ENCODE measurements at regions not wholly inside any gene's neighbourhood (a gene's known extent, or its start where the extent isn't known, plus 50 kb on each side); places are given as distances from the start of the nearest gene placed in this dataset.

DNA sequence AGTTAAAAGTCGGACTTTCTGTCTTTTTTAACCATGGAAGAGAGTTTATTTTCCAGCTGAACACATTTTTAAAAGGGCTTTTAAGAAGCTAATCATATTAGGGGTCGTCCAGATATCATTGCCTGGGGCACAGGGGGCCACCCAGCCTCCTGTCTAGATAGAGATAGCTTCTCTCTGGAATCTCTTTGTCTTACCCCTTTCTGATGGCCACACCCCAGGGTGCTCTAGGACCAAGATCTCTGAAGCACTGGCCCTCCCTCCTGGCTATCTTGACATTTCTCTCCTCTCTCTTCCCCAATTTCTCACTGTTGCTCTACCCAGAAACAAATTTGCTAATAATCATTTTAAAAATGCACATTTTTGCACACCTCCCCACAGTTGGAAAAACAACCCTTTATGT is 204.4 kb downstream of the NXNL2 start:
- Histone ChIP-seq H3K36me3 (ENCODE audit: control insufficient read depth in 2 of 2, extremely low read depth in 1 of 2, insufficient read depth in 1 of 2, low read length in 1 of 2) (no peaks in the 10 kb centered on the region), H3K27ac (ENCODE audit: low read length) (no peak overlapping the region), H3K9me3 (no peaks in the 10 kb centered on the region), H3K27me3 (replicated peaks in 1 of 2; ENCODE audit: control insufficient read depth in 2 of 2, extremely low read depth in 1 of 2, insufficient read depth in 2 of 2, low read length in 1 of 2) (peaks cover 0 to 20% of the 10 kb centered on the region in 2 experiments), H3K4me1 (ENCODE audit: control insufficient read depth in 1 of 2, extremely low read depth in 1 of 2, insufficient read depth in 2 of 2, low read length in 2 of 2) (no peaks in the 10 kb centered on the region), H3K4me3 (ENCODE audit: control insufficient read depth in 1 of 2, extremely low read depth in 1 of 2, low read length in 1 of 2) (no peak overlapping the region)
- H3K9me3 Mint-ChIP-seq, result no peaks in the 10 kb centered on the region
- DNase-seq, result no peak
- no peak overlapping the region for H3K27ac Mint-ChIP-seq
- ChIA-PET CTCF (no interaction called here), POLR2A (no interaction called here)
- no peak for ATAC-seq (replicated peaks in 1 of 4)
- H3K36me3 Mint-ChIP-seq, result no peaks in the 10 kb centered on the region
- no peaks in the 10 kb centered on the region for H3K4me1 Mint-ChIP-seq
- 20% methylated on average over 1 of the region's 2 CpGs for WGBS (ENCODE audit: insufficient coverage)
- H3K4me3 Mint-ChIP-seq, result no peak overlapping the region
- peaks cover 21 to 24% of the 10 kb centered on the region in 2 donors for H3K27me3 Mint-ChIP-seq

DNA sequence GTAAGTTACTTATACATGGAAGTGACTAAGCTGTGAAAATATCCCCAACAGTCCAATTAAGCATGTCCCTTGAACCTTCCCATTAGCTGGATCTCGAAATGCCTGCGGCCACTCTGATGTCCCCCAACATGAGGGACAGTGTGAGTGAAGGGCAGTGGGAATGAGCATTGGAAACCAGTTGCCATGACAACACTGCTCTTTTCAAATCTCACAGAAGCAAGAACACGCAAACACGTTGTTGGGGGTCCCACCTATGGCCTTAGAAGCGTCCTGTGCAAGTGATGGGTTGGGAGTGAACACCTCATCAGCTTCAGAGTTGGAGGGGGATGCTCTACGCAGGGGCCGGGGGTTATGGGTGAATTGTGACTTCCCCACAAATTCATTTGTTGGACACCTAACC is 205.9 kb downstream of the NXNL2 start:
- WGBS (ENCODE audit: insufficient coverage), result no CpG with 5 or more reads among the region's 7 CpGs
- Histone ChIP-seq H3K4me3 (ENCODE audit: control insufficient read depth in 1 of 2, extremely low read depth in 1 of 2, low read length in 1 of 2) (no peak overlapping the region), H3K27ac (ENCODE audit: low read length) (no peak overlapping the region), H3K27me3 (replicated peaks in 1 of 2; ENCODE audit: control insufficient read depth in 2 of 2, extremely low read depth in 1 of 2, insufficient read depth in 2 of 2, low read length in 1 of 2) (peaks cover 0 to 20% of the 10 kb centered on the region in 2 experiments), H3K9me3 (no peaks in the 10 kb centered on the region), H3K4me1 (ENCODE audit: control insufficient read depth in 1 of 2, extremely low read depth in 1 of 2, insufficient read depth in 2 of 2, low read length in 2 of 2) (no peaks in the 10 kb centered on the region), H3K36me3 (ENCODE audit: control insufficient read depth in 2 of 2, extremely low read depth in 1 of 2, insufficient read depth in 1 of 2, low read length in 1 of 2) (no peaks in the 10 kb centered on the region)
- Mint-ChIP-seq H3K27ac (no peak overlapping the region), H3K9me3 (no peaks in the 10 kb centered on the region), H3K36me3 (no peaks in the 10 kb centered on the region), H3K4me1 (no peaks in the 10 kb centered on the region), H3K27me3 (peaks cover 22 to 29% of the 10 kb centered on the region in 2 donors), H3K4me3 (no peak overlapping the region)
- no peak for DNase-seq
- no peak for ATAC-seq (replicated peaks in 1 of 4)
- POLR2A ChIA-PET, result no interaction called here
- CTCF ChIA-PET, result no interaction called here

DNA sequence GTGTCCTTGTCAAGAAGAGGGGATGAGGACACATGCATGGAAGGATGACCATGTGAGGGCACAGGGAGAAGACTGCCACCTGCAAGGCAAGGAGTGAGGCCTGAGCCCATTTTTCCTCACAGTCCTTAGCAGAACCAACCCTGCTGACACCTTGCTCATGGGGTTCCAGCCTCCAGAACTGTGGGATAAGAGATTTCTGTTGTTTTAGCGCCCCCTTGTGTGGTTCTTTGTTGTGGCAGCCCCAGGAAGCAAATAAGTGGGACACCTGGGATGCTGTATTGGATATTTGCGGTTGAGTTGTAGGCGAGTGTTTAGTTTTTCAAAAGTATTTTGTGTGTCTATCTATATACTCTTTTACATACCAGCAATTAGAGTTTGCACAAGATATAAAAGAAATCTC is 206.4 kb downstream of the NXNL2 start:
- ATAC-seq (replicated peaks in 1 of 4) (no peak), DNase-seq (no peak)
- Mint-ChIP-seq H3K27me3 (peaks cover 24 to 33% of the 10 kb centered on the region in 2 donors), H3K9me3 (no peaks in the 10 kb centered on the region), H3K27ac (no peak overlapping the region), H3K4me3 (no peak overlapping the region), H3K4me1 (no peaks in the 10 kb centered on the region), H3K36me3 (no peaks in the 10 kb centered on the region)
- Histone ChIP-seq H3K4me3 (ENCODE audit: control insufficient read depth in 1 of 2, extremely low read depth in 1 of 2, low read length in 1 of 2) (no peak overlapping the region), H3K4me1 (ENCODE audit: control insufficient read depth in 1 of 2, extremely low read depth in 1 of 2, insufficient read depth in 2 of 2, low read length in 2 of 2) (no peaks in the 10 kb centered on the region), H3K27me3 (replicated peaks in 1 of 2; ENCODE audit: control insufficient read depth in 2 of 2, extremely low read depth in 1 of 2, insufficient read depth in 2 of 2, low read length in 1 of 2) (peaks cover 0 to 20% of the 10 kb centered on the region in 2 experiments), H3K36me3 (ENCODE audit: control insufficient read depth in 2 of 2, extremely low read depth in 1 of 2, insufficient read depth in 1 of 2, low read length in 1 of 2) (no peaks in the 10 kb centered on the region), H3K9me3 (no peaks in the 10 kb centered on the region), H3K27ac (ENCODE audit: low read length) (no peak overlapping the region)
- POLR2A ChIA-PET, result no interaction called here
- CTCF ChIA-PET, result no interaction called here
- no CpG with 5 or more reads among the region's 3 CpGs for WGBS (ENCODE audit: insufficient coverage)

DNA sequence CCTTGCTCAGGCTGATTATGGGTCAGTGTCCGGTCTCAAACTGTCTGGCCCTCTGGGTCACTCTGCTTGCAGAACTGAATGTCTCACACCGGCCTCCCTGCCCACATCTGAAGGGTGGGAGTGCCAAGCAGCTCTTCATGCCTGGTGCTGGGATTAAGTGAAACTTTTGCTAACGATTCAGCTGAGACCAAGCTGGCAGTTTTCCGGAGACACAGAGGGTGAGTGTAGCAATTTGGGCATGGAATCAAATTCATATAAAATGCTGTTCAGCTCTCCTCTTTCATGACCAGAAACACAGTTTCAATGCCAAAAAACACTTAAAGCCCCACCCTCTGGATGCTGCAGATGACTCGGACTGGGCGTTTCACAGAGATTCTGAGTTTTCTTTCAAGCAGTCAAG is 207.5 kb downstream of the NXNL2 start:
- 88% methylated on average over 2 of the region's 6 CpGs for WGBS (ENCODE audit: insufficient coverage)
- Mint-ChIP-seq H3K27me3 (peaks cover 24 to 33% of the 10 kb centered on the region in 2 donors), H3K36me3 (no peaks in the 10 kb centered on the region), H3K4me1 (no peaks in the 10 kb centered on the region), H3K27ac (no peak overlapping the region), H3K4me3 (no peak overlapping the region), H3K9me3 (no peaks in the 10 kb centered on the region)
- POLR2A ChIA-PET, result no interaction called here
- H3K9me3 ChIP-seq, result no peaks in the 10 kb centered on the region
- H3K27me3 ChIP-seq (replicated peaks in 1 of 2; ENCODE audit: control insufficient read depth in 2 of 2, extremely low read depth in 1 of 2, insufficient read depth in 2 of 2, low read length in 1 of 2), result peaks cover 0 to 20% of the 10 kb centered on the region in 2 experiments
- CTCF ChIA-PET, result no interaction called here
- ATAC-seq (replicated peaks in 1 of 4) (no peak), DNase-seq (no peak)
- H3K36me3 ChIP-seq (ENCODE audit: control insufficient read depth in 2 of 2, extremely low read depth in 1 of 2, insufficient read depth in 1 of 2, low read length in 1 of 2), result no peaks in the 10 kb centered on the region
- H3K4me3 ChIP-seq (ENCODE audit: control insufficient read depth in 1 of 2, extremely low read depth in 1 of 2, low read length in 1 of 2), result no peak overlapping the region
- no peaks in the 10 kb centered on the region for H3K4me1 ChIP-seq (ENCODE audit: control insufficient read depth in 1 of 2, extremely low read depth in 1 of 2, insufficient read depth in 2 of 2, low read length in 2 of 2)
- no peak overlapping the region for H3K27ac ChIP-seq (ENCODE audit: low read length)

GRCh38 chr9:88742905-88743304 is 207.9 kb downstream of the NXNL2 start:
- CTCF ChIA-PET, result no interaction called here

DNA sequence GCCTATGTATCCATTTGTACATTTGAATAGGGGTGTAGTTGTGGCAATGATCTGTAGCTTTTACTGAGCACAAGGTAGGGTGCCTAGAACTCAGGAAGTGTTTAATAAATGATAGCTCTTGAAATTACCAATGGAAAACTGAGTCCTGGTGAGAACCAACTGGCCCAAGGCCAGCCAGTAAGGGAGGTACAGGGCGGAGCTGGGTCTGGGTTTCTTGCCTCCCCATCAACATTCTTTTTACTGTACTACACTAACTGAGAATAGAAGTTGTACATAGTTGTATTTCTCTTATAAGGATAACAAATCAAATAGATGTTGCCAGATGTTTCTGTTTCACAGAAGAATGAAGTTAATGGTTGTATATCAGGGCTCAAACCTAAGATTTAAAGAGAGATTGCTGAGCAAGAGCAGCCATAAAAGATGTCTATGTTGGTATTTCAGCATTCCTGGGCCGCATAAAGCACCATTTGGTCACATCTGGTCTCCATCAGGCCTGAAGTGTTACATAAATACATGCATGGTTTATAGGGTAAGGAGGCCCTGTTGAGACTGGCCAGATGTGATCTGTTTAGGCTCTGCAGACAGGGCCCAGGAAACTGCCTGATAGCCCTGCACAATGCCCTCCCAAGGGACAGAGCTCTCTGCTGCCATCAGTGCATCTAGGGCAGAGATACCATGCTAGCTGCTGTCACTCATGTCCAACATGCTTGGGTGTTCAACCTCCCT is 210.5 kb downstream of the NXNL2 start:
- Histone ChIP-seq H3K27me3 (replicated peaks in 1 of 2; ENCODE audit: control insufficient read depth in 2 of 2, extremely low read depth in 1 of 2, insufficient read depth in 2 of 2, low read length in 1 of 2) (peaks cover 0 to 20% of the 10 kb centered on the region in 2 experiments), H3K9me3 (no peaks in the 10 kb centered on the region), H3K36me3 (ENCODE audit: control insufficient read depth in 2 of 2, extremely low read depth in 1 of 2, insufficient read depth in 1 of 2, low read length in 1 of 2) (no peaks in the 10 kb centered on the region), H3K4me1 (ENCODE audit: control insufficient read depth in 1 of 2, extremely low read depth in 1 of 2, insufficient read depth in 2 of 2, low read length in 2 of 2) (no peaks in the 10 kb centered on the region), H3K27ac (ENCODE audit: low read length) (no peak overlapping the region), H3K4me3 (ENCODE audit: control insufficient read depth in 1 of 2, extremely low read depth in 1 of 2, low read length in 1 of 2) (no peak overlapping the region)
- ATAC-seq (replicated peaks in 1 of 4) (no peak), DNase-seq (no peak)
- H3K4me1 Mint-ChIP-seq, result no peaks in the 10 kb centered on the region
- H3K9me3 Mint-ChIP-seq, result no peaks in the 10 kb centered on the region
- H3K4me3 Mint-ChIP-seq, result no peak overlapping the region
- CTCF ChIA-PET, result interaction anchor here in 1 of 2 donors (0.5 kb wide), 1 partner anchor 10 kb away, joined by 3 read pairs; no protein-coding TSS in a partner anchor
- H3K36me3 Mint-ChIP-seq, result no peaks in the 10 kb centered on the region
- 60% methylated on average over 1 of the region's 2 CpGs for WGBS (ENCODE audit: insufficient coverage)
- POLR2A ChIA-PET, result no interaction called here
- peaks cover 18 to 21% of the 10 kb centered on the region in 2 donors for H3K27me3 Mint-ChIP-seq
- no peak overlapping the region for H3K27ac Mint-ChIP-seq

More at GRCh38 chr9:88742905-88743304, 207.9 kb downstream of the NXNL2 start:
- Histone ChIP-seq H3K9me3 (no peaks in the 10 kb centered on the region), H3K27ac (ENCODE audit: low read length) (no peak overlapping the region), H3K36me3 (ENCODE audit: control insufficient read depth in 2 of 2, extremely low read depth in 1 of 2, insufficient read depth in 1 of 2, low read length in 1 of 2) (no peaks in the 10 kb centered on the region), H3K27me3 (replicated peaks in 1 of 2; ENCODE audit: control insufficient read depth in 2 of 2, extremely low read depth in 1 of 2, insufficient read depth in 2 of 2, low read length in 1 of 2) (peaks cover 0 to 20% of the 10 kb centered on the region in 2 experiments), H3K4me1 (ENCODE audit: control insufficient read depth in 1 of 2, extremely low read depth in 1 of 2, insufficient read depth in 2 of 2, low read length in 2 of 2) (no peaks in the 10 kb centered on the region), H3K4me3 (ENCODE audit: control insufficient read depth in 1 of 2, extremely low read depth in 1 of 2, low read length in 1 of 2) (no peak overlapping the region)
- DNase-seq (no peak), ATAC-seq (replicated peaks in 1 of 4) (no peak)
- POLR2A ChIA-PET, result no interaction called here
- no peaks in the 10 kb centered on the region for H3K9me3 Mint-ChIP-seq
- H3K4me1 Mint-ChIP-seq, result no peaks in the 10 kb centered on the region
- H3K27me3 Mint-ChIP-seq, result peaks cover 24 to 33% of the 10 kb centered on the region in 2 donors
- H3K4me3 Mint-ChIP-seq, result no peak overlapping the region
- no peak overlapping the region for H3K27ac Mint-ChIP-seq
- WGBS (ENCODE audit: insufficient coverage), result no CpG with 5 or more reads among the region's 6 CpGs
- H3K36me3 Mint-ChIP-seq, result no peaks in the 10 kb centered on the region

All from T-cell (primary cell).